ENCODE measurements at regions not wholly inside any gene's neighbourhood (a gene's known extent, or its start where the extent isn't known, plus 50 kb on each side); places are given as distances from the start of the nearest gene placed in this dataset.
"Not testable (repeated sequence)": the region's sequence is repeated elsewhere in the genome, so short reads cannot be mapped to it uniquely, and the experiment has no call there.

GRCh38 chr7:53358269-53358668 is 322.8 kb downstream of the POM121L12 start:
- no peaks in the 10 kb centered on the region for H3K27me3 Mint-ChIP-seq (ENCODE audit: low read depth)
- no peak overlapping the region for H3K4me3 Mint-ChIP-seq (ENCODE audit: unreplicated experiment)
- peaks cover 12% of the 10 kb centered on the region for H3K9me3 Mint-ChIP-seq (ENCODE audit: low read depth)
- no peak for TF ChIP-seq CTCF (IDR thresholded peaks at IDR 0.05)
- no peaks in the 10 kb centered on the region for H3K36me3 Mint-ChIP-seq (ENCODE audit: low read depth)
- no peaks in the 10 kb centered on the region for H3K4me1 Mint-ChIP-seq (ENCODE audit: low read depth)
- no peak for DNase-seq (ENCODE audit: low spot score)
- no peak overlapping the region for H3K27ac Mint-ChIP-seq (ENCODE audit: unreplicated experiment)

GRCh38 chr7:53383131-53383530 is 347.7 kb downstream of the POM121L12 start:
- peaks cover 13% of the 10 kb centered on the region for H3K9me3 Mint-ChIP-seq (ENCODE audit: low read depth)
- DNase-seq (ENCODE audit: low spot score) = no peak
- H3K4me1 Mint-ChIP-seq (ENCODE audit: low read depth) = no peaks in the 10 kb centered on the region
- no peak for TF ChIP-seq CTCF (IDR thresholded peaks at IDR 0.05)
- no peak overlapping the region for H3K27ac Mint-ChIP-seq (ENCODE audit: unreplicated experiment)
- no peak overlapping the region for H3K4me3 Mint-ChIP-seq (ENCODE audit: unreplicated experiment)
- no peaks in the 10 kb centered on the region for H3K27me3 Mint-ChIP-seq (ENCODE audit: low read depth)
- H3K36me3 Mint-ChIP-seq (ENCODE audit: low read depth) = no peaks in the 10 kb centered on the region

GRCh38 chr7:53385239-53385638 is 349.8 kb downstream of the POM121L12 start:
- H3K4me3 Mint-ChIP-seq (ENCODE audit: unreplicated experiment); H3K4me1 Mint-ChIP-seq (ENCODE audit: low read depth); H3K27me3 Mint-ChIP-seq (ENCODE audit: low read depth); H3K36me3 Mint-ChIP-seq (ENCODE audit: low read depth); H3K27ac Mint-ChIP-seq (ENCODE audit: unreplicated experiment); DNase-seq (ENCODE audit: low spot score): not testable (repeated sequence)
- H3K9me3 Mint-ChIP-seq (ENCODE audit: low read depth) = peaks cover 13% of the 10 kb centered on the region

- H3K36me3 Mint-ChIP-seq (ENCODE audit: low read depth) = no peaks in the 10 kb centered on the region
- no peak for TF ChIP-seq CTCF (IDR thresholded peaks at IDR 0.05)
- DNase-seq (ENCODE audit: low spot score) = no peak
- H3K4me1 Mint-ChIP-seq (ENCODE audit: low read depth) = no peaks in the 10 kb centered on the region
- no peaks in the 10 kb centered on the region for H3K27me3 Mint-ChIP-seq (ENCODE audit: low read depth)
- peaks cover 16% of the 10 kb centered on the region for H3K9me3 Mint-ChIP-seq (ENCODE audit: low read depth)
- H3K27ac Mint-ChIP-seq (ENCODE audit: unreplicated experiment) = no peak overlapping the region
- H3K4me3 Mint-ChIP-seq (ENCODE audit: unreplicated experiment) = no peak overlapping the region
Measured at GRCh38 chr7:53387515-53387914, 352.1 kb downstream of the POM121L12 start.

GRCh38 chr7:53397911-53398310 is 362.5 kb downstream of the POM121L12 start:
- no peak for DNase-seq (ENCODE audit: low spot score)
- no peaks in the 10 kb centered on the region for H3K4me1 Mint-ChIP-seq (ENCODE audit: low read depth)
- no peak for TF ChIP-seq CTCF (IDR thresholded peaks at IDR 0.05)
- H3K27me3 Mint-ChIP-seq (ENCODE audit: low read depth) = no peaks in the 10 kb centered on the region
- no peak overlapping the region for H3K4me3 Mint-ChIP-seq (ENCODE audit: unreplicated experiment)
- no peak overlapping the region for H3K27ac Mint-ChIP-seq (ENCODE audit: unreplicated experiment)
- H3K9me3 Mint-ChIP-seq (ENCODE audit: low read depth) = peaks cover 6% of the 10 kb centered on the region
- H3K36me3 Mint-ChIP-seq (ENCODE audit: low read depth) = no peaks in the 10 kb centered on the region

- no peak overlapping the region for H3K27ac Mint-ChIP-seq (ENCODE audit: unreplicated experiment)
- no peaks in the 10 kb centered on the region for H3K36me3 Mint-ChIP-seq (ENCODE audit: low read depth)
- no peak for TF ChIP-seq CTCF (IDR thresholded peaks at IDR 0.05)
- H3K9me3 Mint-ChIP-seq (ENCODE audit: low read depth) = peaks cover 6% of the 10 kb centered on the region
- H3K4me3 Mint-ChIP-seq (ENCODE audit: unreplicated experiment) = no peak overlapping the region
- H3K27me3 Mint-ChIP-seq (ENCODE audit: low read depth) = no peaks in the 10 kb centered on the region
- H3K4me1 Mint-ChIP-seq (ENCODE audit: low read depth) = no peaks in the 10 kb centered on the region
- no peak for DNase-seq (ENCODE audit: low spot score)
Measured at GRCh38 chr7:53398566-53398965, 363.1 kb downstream of the POM121L12 start.
